HG03520 (cell line): ENCODE measurements at regions not wholly inside any gene's neighbourhood (a gene's known extent, or its start where the extent isn't known, plus 50 kb on each side); places are given as distances from the start of the nearest gene placed in this dataset.
A peak's percentile ranks its signal among the peaks of the same experiment; 100 is the strongest.
"Not testable (repeated sequence)": the region's sequence is repeated elsewhere in the genome, so short reads cannot be mapped to it uniquely, and the experiment has no call there.

Source experiments
- ATAC-seq: cut with Tn5 transposase; IDR thresholded peaks from one replicate; pipeline ENCODE4 v1.9.1; 2021; ENCODE audit warnings: mild to moderate bottlenecking, moderate library complexity; ENCODE audit not compliant: unreplicated experiment

GRCh38 chr13:69109891-69110525, 997.6 kb upstream of the ATXN8OS start:
- ATAC-seq = no peak

DNA sequence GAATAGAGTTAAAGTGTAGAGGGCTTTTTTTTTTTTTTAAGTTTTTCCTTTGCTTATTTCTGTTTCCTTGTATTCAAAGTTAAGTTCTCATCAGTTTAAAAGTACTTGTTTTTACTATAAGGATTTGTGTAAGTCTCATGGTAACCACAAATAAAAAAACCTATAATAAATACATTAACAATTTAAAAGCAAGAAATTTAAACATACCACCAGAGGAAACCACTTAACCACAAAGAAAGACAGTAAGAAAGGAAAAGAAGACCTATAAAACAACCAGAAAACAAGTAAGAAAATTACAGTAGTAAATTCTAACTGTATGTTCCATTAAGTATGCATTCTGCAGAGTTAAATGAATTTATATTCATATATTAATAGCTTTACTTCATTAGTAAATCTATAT, 999.1 kb upstream of the ATXN8OS start:
- ATAC-seq = no peak

- no peak for ATAC-seq
These were observed 1000.2 kb upstream of the ATXN8OS start for GRCh38 chr13:69107436-69107835.

DNA sequence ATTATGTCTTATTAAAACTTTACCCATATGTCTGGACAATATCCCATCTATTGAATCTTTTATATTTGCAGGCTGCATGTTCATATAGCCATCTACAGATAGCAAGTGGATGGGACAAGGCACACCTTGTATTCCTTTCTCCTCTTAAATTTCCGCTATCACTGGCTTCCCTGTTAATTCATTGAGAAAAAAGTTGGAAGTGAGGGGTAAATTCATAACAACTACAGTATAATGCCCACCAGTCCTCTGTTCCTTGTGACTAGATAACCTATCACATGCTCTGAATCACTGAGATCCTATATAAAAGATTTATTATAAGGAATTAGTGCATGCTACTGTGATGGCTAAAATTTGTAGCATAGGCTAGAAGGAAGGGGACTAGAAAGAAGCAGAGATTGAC, 1005.8 kb upstream of the ATXN8OS start:
- no peak for ATAC-seq

DNA sequence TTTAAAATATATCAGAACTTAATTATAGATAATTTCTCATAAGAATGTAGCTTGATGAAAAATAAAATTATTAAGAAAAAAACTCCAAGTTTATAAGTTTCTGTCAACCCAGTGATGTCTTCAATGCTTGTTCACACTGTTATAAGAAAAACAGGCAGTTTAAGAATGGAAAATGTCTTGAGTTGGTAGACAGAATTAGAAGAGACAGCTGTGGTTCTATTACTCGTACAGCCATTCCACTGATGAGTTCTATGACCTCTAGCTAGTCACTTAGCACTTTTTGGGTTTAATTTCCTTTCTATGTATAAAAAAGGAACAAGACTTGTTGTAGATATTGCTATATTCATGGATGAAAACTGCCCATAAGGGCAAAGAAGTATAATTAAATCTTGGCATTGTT, 1013.1 kb upstream of the ATXN8OS start:
- no peak for ATAC-seq

DNA sequence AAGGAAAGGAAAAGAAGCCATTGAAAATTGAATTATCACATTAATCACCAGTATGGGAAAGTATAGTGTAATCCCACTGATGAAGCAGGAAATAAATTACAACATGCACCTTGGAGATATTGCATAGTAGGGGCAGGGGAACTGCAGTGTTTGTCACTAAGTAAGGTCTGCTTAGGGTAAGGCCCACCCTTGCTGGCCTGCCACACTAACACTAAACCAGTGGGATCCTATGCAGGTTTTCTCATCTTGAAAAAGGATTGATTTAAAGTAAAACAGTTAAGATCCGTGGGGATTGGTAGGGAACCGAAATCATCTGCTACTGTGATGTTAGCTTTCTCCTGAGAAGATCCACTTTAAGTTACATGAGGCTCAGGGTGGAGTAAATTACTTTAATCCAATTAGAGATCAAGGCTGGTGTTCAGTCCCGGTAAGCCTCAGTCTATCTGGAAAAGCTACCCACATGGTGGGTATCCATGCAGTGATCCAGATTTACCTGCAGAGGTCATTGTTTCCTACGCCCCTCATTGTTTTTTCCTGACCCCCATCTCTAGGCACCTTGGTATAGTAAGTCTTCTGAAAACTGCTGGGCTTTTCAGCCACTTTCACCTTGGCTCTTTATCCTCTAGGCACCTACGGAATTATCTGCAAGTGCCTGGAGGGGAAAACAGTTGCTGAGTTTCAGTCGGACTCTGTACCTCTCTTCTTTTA, 1014.9 kb upstream of the ATXN8OS start:
- ATAC-seq = no peak

GRCh38 chr13:69077267-69077666, 1030.4 kb upstream of the ATXN8OS start:
- no peak for ATAC-seq

DNA sequence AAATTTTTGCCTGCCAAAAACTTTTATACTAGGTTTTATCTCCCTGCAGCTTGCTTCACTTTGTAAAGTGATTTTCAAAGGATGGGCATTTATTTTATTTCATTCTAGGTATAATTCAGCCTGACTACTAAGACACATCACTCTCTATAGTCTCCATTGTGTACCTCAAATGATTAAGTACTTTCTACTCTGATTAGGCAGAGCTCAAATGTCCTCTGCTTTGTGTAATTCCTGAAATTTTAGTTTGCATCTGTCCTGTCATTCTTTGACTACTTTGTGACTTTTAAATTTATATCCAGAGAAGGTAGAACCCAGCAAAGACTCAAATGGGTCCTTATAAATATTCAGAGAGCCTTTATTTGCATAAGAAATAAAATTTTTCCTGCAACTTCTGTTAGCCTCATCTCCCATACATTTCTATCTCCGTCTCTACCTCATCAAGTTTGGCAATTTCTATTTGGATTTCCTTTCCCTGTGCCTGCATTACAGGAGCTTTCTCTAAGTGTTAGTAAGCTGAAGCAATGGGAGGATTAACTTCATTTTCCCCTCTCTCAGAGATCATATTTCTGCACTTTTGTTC, 1038.0 kb upstream of the ATXN8OS start:
- ATAC-seq = no peak

GRCh38 chr13:69050696-69051095, 1056.9 kb upstream of the ATXN8OS start:
- ATAC-seq = no peak

- no peak for ATAC-seq
These were observed 1063.0 kb upstream of the ATXN8OS start for GRCh38 chr13:69044629-69045028.

DNA sequence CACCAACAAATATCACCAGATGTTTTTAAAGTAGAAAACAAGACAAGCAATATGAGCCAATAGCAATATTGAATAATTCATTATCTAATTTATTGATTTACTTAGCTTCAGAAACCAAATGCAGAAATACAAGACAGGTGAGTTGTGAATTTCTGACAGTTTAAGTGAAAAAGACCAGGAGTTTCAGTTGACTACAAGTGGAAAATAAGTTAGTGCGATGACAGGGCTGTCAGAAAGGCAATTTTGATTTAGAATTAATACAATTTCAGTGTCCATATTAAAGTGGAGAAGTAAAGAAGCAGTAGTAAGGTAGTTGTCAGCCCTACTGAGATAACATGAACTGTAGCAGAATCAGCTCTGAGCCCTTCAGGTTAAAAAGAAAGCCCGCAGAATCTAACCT, 1066.7 kb upstream of the ATXN8OS start:
- no peak for ATAC-seq

GRCh38 chr13:69035771-69036170, 1071.9 kb upstream of the ATXN8OS start:
- ATAC-seq = no peak

GRCh38 chr13:69028936-69029335, 1078.7 kb upstream of the ATXN8OS start:
- ATAC-seq = no peak

DNA sequence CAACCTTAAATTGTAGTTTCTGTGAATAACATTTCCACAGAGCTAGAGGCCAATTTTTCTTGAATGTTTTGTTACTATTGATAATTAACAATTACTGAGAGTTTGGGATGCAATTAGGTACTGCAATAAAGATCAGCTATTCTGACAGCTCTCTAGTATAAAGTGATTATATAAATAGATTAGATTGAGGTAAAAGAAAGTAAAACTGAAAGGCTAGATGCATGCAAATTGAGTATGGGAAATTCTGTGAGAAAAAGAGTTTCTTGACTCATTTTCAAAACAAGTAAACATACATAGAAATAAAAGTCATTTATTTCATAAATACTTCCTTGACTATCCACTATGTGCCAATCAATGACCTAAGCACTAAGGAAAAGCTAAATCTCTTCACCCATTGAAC, 1087.5 kb upstream of the ATXN8OS start:
- ATAC-seq = peak; percentile 61

- ATAC-seq = not testable (repeated sequence)
These were observed 1089.5 kb upstream of the ATXN8OS start for GRCh38 chr13:69018173-69018572.

DNA sequence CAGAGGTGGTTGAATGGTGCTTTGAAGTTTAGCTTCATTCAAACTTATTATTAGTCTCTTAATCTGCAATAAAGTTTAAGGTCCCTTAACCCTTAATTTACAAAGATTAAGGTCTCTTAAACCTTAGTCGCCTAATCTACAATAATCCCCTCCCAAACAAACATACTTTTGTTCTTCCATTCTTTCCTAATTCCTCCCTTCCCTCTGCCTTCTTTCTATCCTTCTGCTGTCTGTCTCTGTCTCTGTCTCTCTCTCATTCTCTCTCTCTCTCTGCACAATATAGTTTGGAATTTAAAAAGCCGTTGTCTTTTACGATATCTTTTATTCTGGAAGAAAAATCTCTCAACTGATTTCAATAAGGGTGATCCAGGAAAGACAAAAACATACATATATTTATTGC, 1096.8 kb upstream of the ATXN8OS start:
- ATAC-seq = no peak

DNA sequence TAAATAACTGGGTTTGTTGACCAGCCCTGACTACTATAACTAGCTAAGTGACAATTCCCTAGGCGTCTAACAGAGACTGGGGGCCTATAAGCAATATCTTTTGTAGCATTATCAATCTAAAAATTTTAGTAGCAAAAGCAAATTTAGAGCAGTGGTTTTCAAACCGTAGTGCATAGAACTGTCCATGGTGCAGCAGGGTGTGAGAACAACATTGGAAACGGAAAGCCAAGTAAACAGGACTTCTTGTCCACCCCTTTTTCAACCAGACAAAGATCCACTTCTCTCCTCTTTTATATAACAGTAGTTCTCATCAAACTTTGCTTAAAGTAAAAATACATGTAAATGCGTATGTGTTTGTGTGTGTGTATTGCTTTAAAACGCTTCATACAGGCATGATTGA, 1099.1 kb upstream of the ATXN8OS start:
- ATAC-seq = no peak

DNA sequence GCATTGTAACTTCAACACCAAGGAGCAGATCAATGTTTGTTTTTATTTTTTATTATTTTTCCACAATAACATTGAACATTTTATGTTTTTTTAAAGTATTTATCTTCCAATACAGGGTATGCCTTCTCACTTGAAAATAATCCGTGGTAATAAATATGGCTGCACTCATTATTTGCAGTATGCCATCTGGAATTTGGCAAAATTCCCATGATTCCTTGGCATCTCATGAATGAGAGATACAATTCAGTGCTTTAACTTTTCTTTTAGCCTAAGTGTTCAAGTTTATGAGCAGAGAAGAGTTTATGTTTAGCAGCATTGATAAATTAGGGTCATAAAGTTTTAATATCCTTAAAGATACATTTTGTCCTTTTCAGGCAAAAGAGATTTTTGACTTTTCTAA, 1109.6 kb upstream of the ATXN8OS start:
- no peak for ATAC-seq

DNA sequence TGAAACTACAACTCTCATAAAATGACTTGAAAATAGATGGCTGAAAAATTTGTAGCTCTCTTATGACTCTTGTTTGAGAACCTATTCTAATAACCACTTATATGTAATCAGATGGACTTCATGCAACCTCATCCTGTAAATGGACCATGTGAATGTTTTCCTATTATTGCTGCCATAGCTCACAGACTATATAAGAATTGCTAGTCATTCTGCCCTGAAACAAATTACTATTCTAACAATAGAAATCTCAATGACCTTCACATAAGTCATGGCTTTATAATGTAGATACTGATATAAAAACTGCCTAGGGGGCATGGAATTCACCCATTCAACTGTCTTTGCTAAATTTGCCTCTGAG, 1111.0 kb upstream of the ATXN8OS start:
- no peak for ATAC-seq

- ATAC-seq = no peak
These were observed 1111.5 kb upstream of the ATXN8OS start for GRCh38 chr13:68995972-68996667.

DNA sequence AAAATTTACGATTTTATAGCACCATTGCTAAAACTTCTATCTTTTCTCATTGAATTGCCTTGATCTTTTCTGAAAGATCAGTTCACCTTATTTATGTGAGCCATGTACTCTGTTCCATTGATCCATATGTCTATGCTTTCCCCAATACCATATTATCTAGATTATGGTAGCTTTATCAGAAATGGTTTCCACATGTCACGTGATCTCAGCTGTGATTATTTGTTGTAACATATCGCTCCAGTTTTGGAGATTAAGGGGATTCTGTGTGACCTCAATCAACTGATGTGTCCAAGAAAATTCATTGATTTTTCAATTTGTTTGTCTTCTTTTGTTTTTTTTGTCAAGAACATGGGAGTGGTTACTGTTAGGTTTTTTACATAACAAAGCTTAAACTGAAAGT, 1114.5 kb upstream of the ATXN8OS start:
- no peak for ATAC-seq

- no peak for ATAC-seq
These were observed 1119.5 kb upstream of the ATXN8OS start for GRCh38 chr13:68988176-68988575.
